ENCODE measurements at regions not wholly inside any gene's neighbourhood (a gene's known extent, or its start where the extent isn't known, plus 50 kb on each side); places are given as distances from the start of the nearest gene placed in this dataset.

GRCh38 chr3:30469133-30469532 lies 137.3 kb upstream of the TGFBR2 start:
- TF ChIP-seq, protein P1, sequence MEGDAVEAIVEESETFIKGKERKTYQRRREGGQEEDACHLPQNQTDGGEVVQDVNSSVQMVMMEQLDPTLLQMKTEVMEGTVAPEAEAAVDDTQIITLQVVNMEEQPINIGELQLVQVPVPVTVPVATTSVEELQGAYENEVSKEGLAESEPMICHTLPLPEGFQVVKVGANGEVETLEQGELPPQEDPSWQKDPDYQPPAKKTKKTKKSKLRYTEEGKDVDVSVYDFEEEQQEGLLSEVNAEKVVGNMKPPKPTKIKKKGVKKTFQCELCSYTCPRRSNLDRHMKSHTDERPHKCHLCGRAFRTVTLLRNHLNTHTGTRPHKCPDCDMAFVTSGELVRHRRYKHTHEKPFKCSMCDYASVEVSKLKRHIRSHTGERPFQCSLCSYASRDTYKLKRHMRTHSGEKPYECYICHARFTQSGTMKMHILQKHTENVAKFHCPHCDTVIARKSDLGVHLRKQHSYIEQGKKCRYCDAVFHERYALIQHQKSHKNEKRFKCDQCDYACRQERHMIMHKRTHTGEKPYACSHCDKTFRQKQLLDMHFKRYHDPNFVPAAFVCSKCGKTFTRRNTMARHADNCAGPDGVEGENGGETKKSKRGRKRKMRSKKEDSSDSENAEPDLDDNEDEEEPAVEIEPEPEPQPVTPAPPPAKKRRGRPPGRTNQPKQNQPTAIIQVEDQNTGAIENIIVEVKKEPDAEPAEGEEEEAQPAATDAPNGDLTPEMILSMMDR (conservative IDR thresholded peaks at IDR 0.05 in 1 of 2, IDR thresholded peaks at IDR 0.05 in 1 of 2; ENCODE audit: low read depth in 1 of 2, low read length in 2 of 2), result no peak
- TF ChIP-seq EZH2 (IDR thresholded peaks at IDR 0.05; ENCODE audit: low read length, missing control alignments), result no peak

All from fibroblast of lung (primary cell).